HEK293 (cell line): ENCODE measurements at regions not wholly inside any gene's neighbourhood (a gene's known extent, or its start where the extent isn't known, plus 50 kb on each side); places are given as distances from the start of the nearest gene placed in this dataset.

Experiments used
- CTCF ChIA-PET: fragments of 350-600 bp; formaldehyde crosslinking; extraction: SDS; loops from one replicate; lab custom pipeline; 2021; ENCODE audit warnings: antibody characterized with exemption; lab: Yijun Ruan, JAX
- POLR2A ChIA-PET: fragments of 300-600 bp; formaldehyde crosslinking; extraction: SDS; loops from one replicate; lab custom pipeline; 2020; ENCODE audit warnings: antibody characterized with exemption, inconsistent platforms; lab: Yijun Ruan, JAX
- H3K27ac ChIP-seq: fragments of 200-500 bp; sonication (Bioruptor generic); 2 replicates; pipeline ENCODE4 v1.5.1; 2014; ENCODE audit warnings: low read depth, low read length, control low read depth, inconsistent platforms; ENCODE audit errors: extremely low read depth
- H3K36me3 ChIP-seq, 2 experiments: fragments of 200-500 bp in 1 of 2; sonication (Bioruptor generic) in 1 of 2; 1 replicate in 1 of 2; 2 replicates in 1 of 2; pipeline ENCODE4 v1.5.1; 2014 to 2017; ENCODE audit warnings: inconsistent platforms in 2 of 2, low read length in 2 of 2; ENCODE audit not compliant: control insufficient read depth in 2 of 2, insufficient read depth in 1 of 2
- H3K4me1 ChIP-seq: fragments of 200-500 bp; sonication (Bioruptor generic); 2 replicates; pipeline ENCODE4 v1.5.1; 2014; ENCODE audit warnings: mild to moderate bottlenecking, low read length, inconsistent platforms; ENCODE audit not compliant: control insufficient read depth, insufficient read depth
- H3K4me3 ChIP-seq: 2 replicates; pipeline ENCODE4 v1.5.1; 2011; ENCODE audit warnings: low read depth, mild to moderate bottlenecking, control low read depth, low read length, moderate library complexity
- H3K9me3 ChIP-seq: fragments of 200-500 bp; sonication (Bioruptor generic); 2 replicates; pipeline ENCODE4 v1.5.1; 2014; ENCODE audit warnings: low read depth, low read length, inconsistent platforms; ENCODE audit not compliant: control insufficient read depth, insufficient read depth
- BCL11A ChIP-seq: fragments of 450-650 bp; formaldehyde crosslinking; IDR thresholded peaks from 2 replicates; pipeline ENCODE4 v1.5.1; 2016; ENCODE audit warnings: low read depth, missing biosample characterization, missing genetic modification characterization
- INSM2 ChIP-seq: fragments of 450-650 bp; formaldehyde crosslinking; IDR thresholded peaks from 2 replicates; pipeline ENCODE4 v1.5.1; 2016; ENCODE audit warnings: missing biosample characterization, missing genetic modification characterization
- REST ChIP-seq: fragments of 450-650 bp; formaldehyde crosslinking; IDR thresholded peaks from 2 replicates; pipeline ENCODE4 v1.5.1; 2016; ENCODE audit warnings: missing biosample characterization, missing genetic modification characterization
- SP2 ChIP-seq: fragments of 450-650 bp; formaldehyde crosslinking; IDR thresholded peaks from 2 replicates; pipeline ENCODE4 v1.5.1; 2016; ENCODE audit warnings: missing biosample characterization, missing genetic modification characterization
- ZBTB44 ChIP-seq: fragments of 450-650 bp; IDR thresholded peaks from 2 replicates; pipeline ENCODE4 v1.5.1; 2018; ENCODE audit warnings: missing biosample characterization, mild to moderate bottlenecking, missing genetic modification characterization
- ZNF24 ChIP-seq: fragments of 450-650 bp; formaldehyde crosslinking; IDR thresholded peaks from 2 replicates; pipeline ENCODE4 v1.5.1; 2016; ENCODE audit warnings: missing biosample characterization, missing genetic modification characterization
- ZNF26 ChIP-seq: fragments of 450-650 bp; formaldehyde crosslinking; IDR thresholded peaks from 2 replicates; pipeline ENCODE4 v1.5.1; 2016; ENCODE audit warnings: missing biosample characterization, missing genetic modification characterization
- ZNF354C ChIP-seq: fragments of 450-650 bp; formaldehyde crosslinking; IDR thresholded peaks from 2 replicates; pipeline ENCODE4 v1.5.1; 2016; ENCODE audit warnings: missing biosample characterization, missing genetic modification characterization, low read depth, borderline replicate concordance
- ZNF610 ChIP-seq: fragments of 450-650 bp; formaldehyde crosslinking; IDR thresholded peaks from 2 replicates; pipeline ENCODE4 v1.5.1; 2016; ENCODE audit warnings: missing biosample characterization, missing genetic modification characterization, borderline replicate concordance
- ZSCAN18 ChIP-seq: fragments of 450-650 bp; formaldehyde crosslinking; IDR thresholded peaks from 2 replicates; pipeline ENCODE4 v1.5.1; 2016; ENCODE audit warnings: missing biosample characterization, missing genetic modification characterization
- ZSCAN4 ChIP-seq: fragments of 450-650 bp; formaldehyde crosslinking; IDR thresholded peaks from 2 replicates; pipeline ENCODE4 v1.5.1; 2017; ENCODE audit warnings: missing biosample characterization, missing genetic modification characterization

GRCh38 chr1:4271338-4271998, 371.4 kb upstream of the C1orf174 start:
- no peaks in the 10 kb centered on the region for H3K36me3 ChIP-seq
- CTCF ChIA-PET: no interaction called here
- no peak overlapping the region for H3K27ac ChIP-seq
- TF ChIP-seq ZSCAN4 (tag by site-specific recombination) (no peak), ZNF610 (tag by site-specific recombination) (no peak), ZNF26 (tag by site-specific recombination) (no peak), ZSCAN18 (no peak), ZNF354C (no peak), SP2 (no peak), BCL11A (tag by site-specific recombination) (no peak), INSM2 (no peak)
- TF ChIP-seq, all 188 proteins: peak for 0
- Histone ChIP-seq H3K4me1 (no peaks in the 10 kb centered on the region), H3K4me3 (no peak overlapping the region), H3K9me3 (no peaks in the 10 kb centered on the region)
- POLR2A ChIA-PET: no interaction called here

GRCh38 chr1:4272568-4272967, 372.5 kb upstream of the C1orf174 start:
- Histone ChIP-seq H3K36me3 (no peaks in the 10 kb centered on the region), H3K27ac (no peak overlapping the region), H3K9me3 (no peaks in the 10 kb centered on the region), H3K4me1 (no peaks in the 10 kb centered on the region)
- POLR2A ChIA-PET: no interaction called here
- CTCF ChIA-PET: no interaction called here
- TF ChIP-seq ZNF24 (tag by site-specific recombination) (no peak), REST (tag by site-specific recombination) (peak; percentile 53; the same call in 1 of the 2 replicates), ZBTB44 (tag by site-specific recombination) (no peak)
- TF ChIP-seq, all 188 proteins: peak for 1
- no peak overlapping the region for H3K4me3 ChIP-seq
